Stomach (tissue), 4 donors: ENCODE measurements at regions not wholly inside any gene's neighbourhood (a gene's known extent, or its start where the extent isn't known, plus 50 kb on each side); places are given as distances from the start of the nearest gene placed in this dataset.

Experiments used
- EP300 ChIP-seq: sonication (generic); formaldehyde crosslinking; IDR thresholded peaks from one replicate; pipeline ENCODE4 v1.6.1; 2017; ENCODE audit warnings: antibody characterized with exemption
- POLR2A ChIP-seq, 4 donors: fragments of 450-650 bp; IDR thresholded peaks; one replicate each; pipeline ENCODE4 v1.6.1; 2016; ENCODE audit warnings: antibody characterized with exemption in 4 of 4, control low read depth in 2 of 4, mild to moderate bottlenecking in 1 of 4, moderate library complexity in 1 of 4
- POLR2AphosphoS5 ChIP-seq, 3 donors: sonication (generic); formaldehyde crosslinking; IDR thresholded peaks; one replicate each; pipeline ENCODE4 v1.6.1; 2016; ENCODE audit warnings: antibody characterized with exemption in 3 of 3
- TF ChIP-seq, protein P1 (sequence below), 7 experiments: fragments of 450-650 bp in 4 of 7; fragments of 200-600 bp in 3 of 7; sonication (generic) in 3 of 7; IDR thresholded peaks; one replicate each; pipeline ENCODE4 v1.5.1; 2016 to 2019; ENCODE audit warnings: antibody characterized with exemption in 7 of 7, control low read depth in 2 of 7, mild to moderate bottlenecking in 1 of 7

DNA sequence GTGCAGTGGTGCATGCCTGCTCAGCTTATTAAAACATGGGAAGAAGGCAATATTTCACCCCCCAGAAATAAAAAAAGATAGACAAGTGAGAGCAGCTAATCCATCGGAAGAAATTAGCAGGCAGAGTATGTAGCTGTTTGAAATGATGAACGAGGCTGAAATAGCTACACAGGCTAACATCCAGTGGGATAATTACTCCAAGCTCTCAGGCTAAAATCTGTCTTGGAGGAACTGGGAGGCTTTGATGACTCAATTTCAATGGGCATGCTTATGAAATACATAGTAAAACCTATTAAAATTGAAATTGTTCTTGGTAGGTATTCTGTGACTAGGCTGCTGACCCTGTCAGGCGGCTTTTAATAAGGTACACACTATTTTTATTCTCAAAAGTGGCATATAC is 84.1 kb upstream of the RRP15 start:
- TF ChIP-seq, protein P1, sequence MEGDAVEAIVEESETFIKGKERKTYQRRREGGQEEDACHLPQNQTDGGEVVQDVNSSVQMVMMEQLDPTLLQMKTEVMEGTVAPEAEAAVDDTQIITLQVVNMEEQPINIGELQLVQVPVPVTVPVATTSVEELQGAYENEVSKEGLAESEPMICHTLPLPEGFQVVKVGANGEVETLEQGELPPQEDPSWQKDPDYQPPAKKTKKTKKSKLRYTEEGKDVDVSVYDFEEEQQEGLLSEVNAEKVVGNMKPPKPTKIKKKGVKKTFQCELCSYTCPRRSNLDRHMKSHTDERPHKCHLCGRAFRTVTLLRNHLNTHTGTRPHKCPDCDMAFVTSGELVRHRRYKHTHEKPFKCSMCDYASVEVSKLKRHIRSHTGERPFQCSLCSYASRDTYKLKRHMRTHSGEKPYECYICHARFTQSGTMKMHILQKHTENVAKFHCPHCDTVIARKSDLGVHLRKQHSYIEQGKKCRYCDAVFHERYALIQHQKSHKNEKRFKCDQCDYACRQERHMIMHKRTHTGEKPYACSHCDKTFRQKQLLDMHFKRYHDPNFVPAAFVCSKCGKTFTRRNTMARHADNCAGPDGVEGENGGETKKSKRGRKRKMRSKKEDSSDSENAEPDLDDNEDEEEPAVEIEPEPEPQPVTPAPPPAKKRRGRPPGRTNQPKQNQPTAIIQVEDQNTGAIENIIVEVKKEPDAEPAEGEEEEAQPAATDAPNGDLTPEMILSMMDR (IDR thresholded peaks at IDR 0.05) = no peak
- TF ChIP-seq POLR2AphosphoS5 (IDR thresholded peaks at IDR 0.05) (no peak), POLR2A (IDR thresholded peaks at IDR 0.05) (no peak), EP300 (no peak)
